H1 (cell line): ENCODE measurements at regions not wholly inside any gene's neighbourhood (a gene's known extent, or its start where the extent isn't known, plus 50 kb on each side); places are given as distances from the start of the nearest gene placed in this dataset.

Experiments used
- RFX5 ChIP-seq: IDR thresholded peaks from 2 replicates; pipeline ENCODE4 v1.6.1; 2011; ENCODE audit warnings: low read depth, low read length, improper control_type of control experiment, borderline replicate concordance
- TF ChIP-seq, protein P1 (sequence below): fragments of 300-600 bp; sonication (generic); IDR thresholded peaks from 2 replicates; pipeline ENCODE4 v1.7.1; 2012; ENCODE audit warnings: low read length, moderate library complexity, mild to moderate bottlenecking, inconsistent platforms; ENCODE audit not compliant: insufficient replicate concordance

DNA sequence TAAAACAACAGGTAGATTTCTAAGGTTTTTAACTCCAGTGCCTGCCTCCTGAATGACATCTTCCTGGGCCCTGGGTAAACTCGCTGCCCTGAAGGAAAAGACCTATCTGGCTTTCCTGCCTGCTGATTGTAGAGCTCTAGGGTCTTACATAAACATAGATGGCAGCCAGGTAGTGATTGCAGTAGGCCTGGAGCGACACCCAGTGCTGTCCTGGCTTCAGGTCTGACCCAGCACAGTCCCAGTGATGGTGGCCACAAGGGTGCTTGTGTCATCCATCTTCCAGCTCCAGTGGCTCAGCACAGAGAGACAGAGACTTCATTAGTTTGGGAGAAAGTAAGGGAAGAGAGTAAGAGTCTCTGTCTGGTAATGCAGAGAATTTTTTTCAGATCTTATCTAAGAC is 542.9 kb upstream of the IMPG1 start (continued):
- TF ChIP-seq, protein P1, sequence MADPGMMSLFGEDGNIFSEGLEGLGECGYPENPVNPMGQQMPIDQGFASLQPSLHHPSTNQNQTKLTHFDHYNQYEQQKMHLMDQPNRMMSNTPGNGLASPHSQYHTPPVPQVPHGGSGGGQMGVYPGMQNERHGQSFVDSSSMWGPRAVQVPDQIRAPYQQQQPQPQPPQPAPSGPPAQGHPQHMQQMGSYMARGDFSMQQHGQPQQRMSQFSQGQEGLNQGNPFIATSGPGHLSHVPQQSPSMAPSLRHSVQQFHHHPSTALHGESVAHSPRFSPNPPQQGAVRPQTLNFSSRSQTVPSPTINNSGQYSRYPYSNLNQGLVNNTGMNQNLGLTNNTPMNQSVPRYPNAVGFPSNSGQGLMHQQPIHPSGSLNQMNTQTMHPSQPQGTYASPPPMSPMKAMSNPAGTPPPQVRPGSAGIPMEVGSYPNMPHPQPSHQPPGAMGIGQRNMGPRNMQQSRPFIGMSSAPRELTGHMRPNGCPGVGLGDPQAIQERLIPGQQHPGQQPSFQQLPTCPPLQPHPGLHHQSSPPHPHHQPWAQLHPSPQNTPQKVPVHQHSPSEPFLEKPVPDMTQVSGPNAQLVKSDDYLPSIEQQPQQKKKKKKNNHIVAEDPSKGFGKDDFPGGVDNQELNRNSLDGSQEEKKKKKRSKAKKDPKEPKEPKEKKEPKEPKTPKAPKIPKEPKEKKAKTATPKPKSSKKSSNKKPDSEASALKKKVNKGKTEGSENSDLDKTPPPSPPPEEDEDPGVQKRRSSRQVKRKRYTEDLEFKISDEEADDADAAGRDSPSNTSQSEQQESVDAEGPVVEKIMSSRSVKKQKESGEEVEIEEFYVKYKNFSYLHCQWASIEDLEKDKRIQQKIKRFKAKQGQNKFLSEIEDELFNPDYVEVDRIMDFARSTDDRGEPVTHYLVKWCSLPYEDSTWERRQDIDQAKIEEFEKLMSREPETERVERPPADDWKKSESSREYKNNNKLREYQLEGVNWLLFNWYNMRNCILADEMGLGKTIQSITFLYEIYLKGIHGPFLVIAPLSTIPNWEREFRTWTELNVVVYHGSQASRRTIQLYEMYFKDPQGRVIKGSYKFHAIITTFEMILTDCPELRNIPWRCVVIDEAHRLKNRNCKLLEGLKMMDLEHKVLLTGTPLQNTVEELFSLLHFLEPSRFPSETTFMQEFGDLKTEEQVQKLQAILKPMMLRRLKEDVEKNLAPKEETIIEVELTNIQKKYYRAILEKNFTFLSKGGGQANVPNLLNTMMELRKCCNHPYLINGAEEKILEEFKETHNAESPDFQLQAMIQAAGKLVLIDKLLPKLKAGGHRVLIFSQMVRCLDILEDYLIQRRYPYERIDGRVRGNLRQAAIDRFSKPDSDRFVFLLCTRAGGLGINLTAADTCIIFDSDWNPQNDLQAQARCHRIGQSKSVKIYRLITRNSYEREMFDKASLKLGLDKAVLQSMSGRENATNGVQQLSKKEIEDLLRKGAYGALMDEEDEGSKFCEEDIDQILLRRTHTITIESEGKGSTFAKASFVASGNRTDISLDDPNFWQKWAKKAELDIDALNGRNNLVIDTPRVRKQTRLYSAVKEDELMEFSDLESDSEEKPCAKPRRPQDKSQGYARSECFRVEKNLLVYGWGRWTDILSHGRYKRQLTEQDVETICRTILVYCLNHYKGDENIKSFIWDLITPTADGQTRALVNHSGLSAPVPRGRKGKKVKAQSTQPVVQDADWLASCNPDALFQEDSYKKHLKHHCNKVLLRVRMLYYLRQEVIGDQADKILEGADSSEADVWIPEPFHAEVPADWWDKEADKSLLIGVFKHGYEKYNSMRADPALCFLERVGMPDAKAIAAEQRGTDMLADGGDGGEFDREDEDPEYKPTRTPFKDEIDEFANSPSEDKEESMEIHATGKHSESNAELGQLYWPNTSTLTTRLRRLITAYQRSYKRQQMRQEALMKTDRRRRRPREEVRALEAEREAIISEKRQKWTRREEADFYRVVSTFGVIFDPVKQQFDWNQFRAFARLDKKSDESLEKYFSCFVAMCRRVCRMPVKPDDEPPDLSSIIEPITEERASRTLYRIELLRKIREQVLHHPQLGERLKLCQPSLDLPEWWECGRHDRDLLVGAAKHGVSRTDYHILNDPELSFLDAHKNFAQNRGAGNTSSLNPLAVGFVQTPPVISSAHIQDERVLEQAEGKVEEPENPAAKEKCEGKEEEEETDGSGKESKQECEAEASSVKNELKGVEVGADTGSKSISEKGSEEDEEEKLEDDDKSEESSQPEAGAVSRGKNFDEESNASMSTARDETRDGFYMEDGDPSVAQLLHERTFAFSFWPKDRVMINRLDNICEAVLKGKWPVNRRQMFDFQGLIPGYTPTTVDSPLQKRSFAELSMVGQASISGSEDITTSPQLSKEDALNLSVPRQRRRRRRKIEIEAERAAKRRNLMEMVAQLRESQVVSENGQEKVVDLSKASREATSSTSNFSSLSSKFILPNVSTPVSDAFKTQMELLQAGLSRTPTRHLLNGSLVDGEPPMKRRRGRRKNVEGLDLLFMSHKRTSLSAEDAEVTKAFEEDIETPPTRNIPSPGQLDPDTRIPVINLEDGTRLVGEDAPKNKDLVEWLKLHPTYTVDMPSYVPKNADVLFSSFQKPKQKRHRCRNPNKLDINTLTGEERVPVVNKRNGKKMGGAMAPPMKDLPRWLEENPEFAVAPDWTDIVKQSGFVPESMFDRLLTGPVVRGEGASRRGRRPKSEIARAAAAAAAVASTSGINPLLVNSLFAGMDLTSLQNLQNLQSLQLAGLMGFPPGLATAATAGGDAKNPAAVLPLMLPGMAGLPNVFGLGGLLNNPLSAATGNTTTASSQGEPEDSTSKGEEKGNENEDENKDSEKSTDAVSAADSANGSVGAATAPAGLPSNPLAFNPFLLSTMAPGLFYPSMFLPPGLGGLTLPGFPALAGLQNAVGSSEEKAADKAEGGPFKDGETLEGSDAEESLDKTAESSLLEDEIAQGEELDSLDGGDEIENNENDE: no peak
- TF ChIP-seq RFX5: no peak
